Right atrium auricular region (tissue), 2 donors: ENCODE measurements at regions not wholly inside any gene's neighbourhood (a gene's known extent, or its start where the extent isn't known, plus 50 kb on each side); places are given as distances from the start of the nearest gene placed in this dataset.
"Not testable (repeated sequence)": the region's sequence is repeated elsewhere in the genome, so short reads cannot be mapped to it uniquely, and the experiment has no call there.

Experiments used
- DNase-seq: peaks from one replicate; pipeline ENCODE4 v3.0.0-alpha.2; 2019; ENCODE audit warnings: low spot score
- H3K27ac ChIP-seq, 2 donors: fragments of 200-600 bp; sonication (generic); 1 replicate in 1 of 2; 2 replicates in 1 of 2; pipeline ENCODE4 v1.5.1; 2016 to 2019
- H3K27me3 ChIP-seq, 2 donors: fragments of 200-600 bp; sonication (generic); one replicate each; pipeline versions ENCODE4 v1.5.1 to v1.6.0; 2017 to 2019
- H3K36me3 ChIP-seq: fragments of 200-600 bp; sonication (generic); one replicate; pipeline ENCODE4 v1.5.1; 2016
- H3K4me1 ChIP-seq, 2 donors: fragments of 200-600 bp; sonication (generic); one replicate each; pipeline versions ENCODE4 v1.5.1 to v1.6.0; 2017 to 2019
- H3K4me3 ChIP-seq, 2 donors: fragments of 200-600 bp; sonication (generic); 1 replicate in 1 of 2; 2 replicates in 1 of 2; pipeline ENCODE4 v1.5.1; 2017 to 2019; ENCODE audit warnings: mild to moderate bottlenecking in 1 of 2, moderate library complexity in 1 of 2
- H3K9me3 ChIP-seq, 2 donors: fragments of 200-600 bp; sonication (generic); one replicate each; pipeline ENCODE4 v1.5.1; 2019
- CTCF ChIP-seq, 2 donors: fragments of 200-600 bp; sonication (generic); IDR thresholded peaks; one replicate each; pipeline ENCODE4 v1.5.1; 2019; ENCODE audit warnings: antibody characterized with exemption in 2 of 2

GRCh38 chr4:128543696-128544095 lies 256.1 kb upstream of the PGRMC2 start:
- H3K4me3 ChIP-seq = no peak overlapping the region
- H3K27ac ChIP-seq = peak overlapping the region in 1 of 2 donors; percentile 54
- H3K4me1 ChIP-seq = no peaks in the 10 kb centered on the region
- no peaks in the 10 kb centered on the region for H3K27me3 ChIP-seq
- no peaks in the 10 kb centered on the region for H3K9me3 ChIP-seq
- H3K36me3 ChIP-seq = no peaks in the 10 kb centered on the region
- TF ChIP-seq CTCF (IDR thresholded peaks at IDR 0.05) = no peak
- DNase-seq = no peak

- TF ChIP-seq CTCF (IDR thresholded peaks at IDR 0.05) = no peak
- H3K27ac ChIP-seq = no peak overlapping the region
- no peak overlapping the region for H3K4me3 ChIP-seq
- peaks cover 0 to 11% of the 10 kb centered on the region in 2 donors for H3K4me1 ChIP-seq
- DNase-seq = no peak
- no peaks in the 10 kb centered on the region for H3K36me3 ChIP-seq
- no peaks in the 10 kb centered on the region for H3K27me3 ChIP-seq
- H3K9me3 ChIP-seq = no peaks in the 10 kb centered on the region
These were observed 254.4 kb upstream of the PGRMC2 start for GRCh38 chr4:128542047-128542446.

- no peak for TF ChIP-seq CTCF (IDR thresholded peaks at IDR 0.05)
These were observed 252.5 kb upstream of the PGRMC2 start for GRCh38 chr4:128540122-128540521.

GRCh38 chr4:128538111-128538882 lies 250.7 kb upstream of the PGRMC2 start:
- TF ChIP-seq CTCF (IDR thresholded peaks at IDR 0.05) = no peak
- H3K4me3 ChIP-seq = no peak overlapping the region
- no peak overlapping the region for H3K27ac ChIP-seq
- H3K4me1 ChIP-seq = peaks cover 0 to 11% of the 10 kb centered on the region in 2 donors
- H3K9me3 ChIP-seq = no peaks in the 10 kb centered on the region
- no peak for DNase-seq
- H3K27me3 ChIP-seq = no peaks in the 10 kb centered on the region
- no peaks in the 10 kb centered on the region for H3K36me3 ChIP-seq

More at GRCh38 chr4:128540122-128540521, 252.5 kb upstream of the PGRMC2 start:
- no peak overlapping the region for H3K27ac ChIP-seq
- H3K4me3 ChIP-seq = no peak overlapping the region
- no peaks in the 10 kb centered on the region for H3K36me3 ChIP-seq
- H3K27me3 ChIP-seq = no peaks in the 10 kb centered on the region
- DNase-seq = no peak
- H3K4me1 ChIP-seq = peaks cover 0 to 11% of the 10 kb centered on the region in 2 donors
- no peaks in the 10 kb centered on the region for H3K9me3 ChIP-seq

GRCh38 chr4:128536746-128537145 lies 249.1 kb upstream of the PGRMC2 start:
- H3K9me3 ChIP-seq = no peaks in the 10 kb centered on the region
- DNase-seq = no peak
- H3K4me3 ChIP-seq = no peak overlapping the region
- H3K4me1 ChIP-seq = peaks cover 0 to 11% of the 10 kb centered on the region in 2 donors
- H3K27me3 ChIP-seq = no peaks in the 10 kb centered on the region
- H3K27ac ChIP-seq = no peak overlapping the region
- H3K36me3 ChIP-seq = no peaks in the 10 kb centered on the region
- TF ChIP-seq CTCF (IDR thresholded peaks at IDR 0.05) = no peak

GRCh38 chr4:128535510-128535909 lies 247.9 kb upstream of the PGRMC2 start:
- not testable (repeated sequence) for H3K9me3 ChIP-seq, H3K27me3 ChIP-seq, H3K4me3 ChIP-seq, DNase-seq, H3K27ac ChIP-seq, H3K36me3 ChIP-seq
- peaks cover 0 to 11% of the 10 kb centered on the region in 2 donors for H3K4me1 ChIP-seq
